ENCODE measurements at regions not wholly inside any gene's neighbourhood (a gene's known extent, or its start where the extent isn't known, plus 50 kb on each side); places are given as distances from the start of the nearest gene placed in this dataset.
A peak's percentile ranks its signal among the peaks of the same experiment; 100 is the strongest.

DNA sequence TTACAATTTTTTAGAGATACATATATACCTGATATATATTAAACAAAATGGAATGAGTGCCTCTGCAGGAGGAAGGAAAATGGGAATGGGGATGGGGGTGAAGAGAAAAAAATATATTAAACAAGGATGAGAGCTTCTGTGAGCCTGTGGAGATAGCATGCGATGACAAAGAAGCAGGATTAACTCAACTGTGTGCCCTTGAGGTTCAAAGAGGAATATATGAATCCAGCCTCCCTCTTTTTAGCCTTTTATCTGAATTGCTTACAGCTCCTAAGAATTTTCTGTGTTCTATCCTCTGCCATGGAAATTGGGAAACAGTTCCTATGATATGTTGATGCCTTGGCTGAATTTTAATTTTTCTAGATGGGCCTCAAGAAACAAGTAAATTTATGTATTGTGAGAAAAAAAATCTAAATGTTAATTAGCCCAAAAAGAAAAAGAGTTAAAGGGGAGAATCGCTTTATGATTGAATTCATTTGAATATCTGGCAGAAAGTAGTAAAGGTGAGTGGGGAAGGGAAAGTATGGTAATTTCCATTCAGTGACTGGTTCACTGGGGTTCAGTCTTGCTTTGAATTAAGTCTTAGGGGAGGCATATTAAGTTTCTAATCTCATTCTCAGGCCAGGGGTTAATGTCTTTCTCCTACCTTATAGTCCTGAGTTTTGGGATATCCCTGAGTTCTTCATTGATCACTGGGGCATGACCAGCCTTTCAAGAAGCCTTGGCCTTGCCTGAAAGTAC is 106.3 kb upstream of the HMCN1 start:
- H3K9me3 Mint-ChIP-seq, result peaks cover 0 to 5% (median 2%) of the 10 kb centered on the region in 11 donors
- no peak overlapping the region for H3K27ac Mint-ChIP-seq
- no peaks in the 10 kb centered on the region for H3K27me3 Mint-ChIP-seq
- ChIA-PET CTCF (no interaction called here), POLR2A (no interaction called here)
- H3K4me3 ChIP-seq (ENCODE audit: low read length), result no peak overlapping the region
- no peak overlapping the region for H3K4me3 Mint-ChIP-seq
- H3K36me3 Mint-ChIP-seq, result peaks cover 0 to 3% (median 0%) of the 10 kb centered on the region in 5 donors
- no peak for DNase-seq
- H3K27me3 ChIP-seq (ENCODE audit: control insufficient read depth in 2 of 2, insufficient read depth in 2 of 2, low read length in 2 of 2), result no peaks in the 10 kb centered on the region
- H3K4me1 ChIP-seq (ENCODE audit: control insufficient read depth in 2 of 2, insufficient read depth in 2 of 2, low read length in 2 of 2), result no peaks in the 10 kb centered on the region
- no peak for ATAC-seq
- H3K36me3 ChIP-seq (ENCODE audit: control insufficient read depth in 2 of 3, insufficient read depth in 3 of 3, low read length in 3 of 3), result no peaks in the 10 kb centered on the region
- no peaks in the 10 kb centered on the region for H3K9me3 ChIP-seq (ENCODE audit: control insufficient read depth in 2 of 3, low read length in 3 of 3)
- intact Hi-C loops (cut with micrococcal nuclease), result loop anchor here in 1 of 2 donors (2.0 kb wide), 1 partner anchor 19 kb away; no protein-coding TSS in a partner anchor
- no peak overlapping the region for H3K27ac ChIP-seq (ENCODE audit: low read depth, low read length)
- peaks cover 0 to 7% (median 0%) of the 10 kb centered on the region in 7 donors for H3K4me1 Mint-ChIP-seq

DNA sequence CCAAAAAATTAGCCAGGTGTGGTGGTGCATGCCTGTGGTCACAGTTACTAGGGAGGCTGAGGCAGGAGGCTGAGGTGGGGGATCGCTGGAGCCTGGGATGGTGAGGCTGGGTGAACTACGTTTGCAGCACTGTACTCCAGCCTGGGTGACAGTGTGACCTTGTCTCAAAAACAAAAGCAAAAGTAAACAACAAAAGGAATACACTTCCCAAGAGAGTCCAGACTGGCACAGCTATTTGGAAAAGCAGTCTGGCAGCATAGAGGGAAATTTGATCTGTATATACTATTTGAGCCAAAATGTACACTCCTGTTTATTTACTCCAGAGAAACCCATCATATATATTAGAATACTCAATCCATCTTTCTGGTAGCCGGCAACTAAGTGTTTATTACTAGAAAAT is 107.0 kb upstream of the HMCN1 start:
- Mint-ChIP-seq H3K27ac (no peak overlapping the region), H3K36me3 (peaks cover 0 to 4% (median 0%) of the 10 kb centered on the region in 5 donors), H3K9me3 (peaks cover 0 to 8% (median 2%) of the 10 kb centered on the region in 11 donors), H3K4me1 (peaks cover 0 to 7% (median 0%) of the 10 kb centered on the region in 7 donors), H3K27me3 (no peaks in the 10 kb centered on the region), H3K4me3 (no peak overlapping the region)
- H3K4me3 ChIP-seq (ENCODE audit: low read length), result no peak overlapping the region
- H3K27ac ChIP-seq (ENCODE audit: low read depth, low read length), result no peak overlapping the region
- DNase-seq (no peak), ATAC-seq (no peak)
- H3K9me3 ChIP-seq (ENCODE audit: control insufficient read depth in 2 of 3, low read length in 3 of 3), result no peaks in the 10 kb centered on the region
- no peaks in the 10 kb centered on the region for H3K27me3 ChIP-seq (ENCODE audit: control insufficient read depth in 2 of 2, insufficient read depth in 2 of 2, low read length in 2 of 2)
- intact Hi-C loops (cut with micrococcal nuclease), result no loop called here
- ChIA-PET CTCF (no interaction called here), POLR2A (no interaction called here)
- no peaks in the 10 kb centered on the region for H3K4me1 ChIP-seq (ENCODE audit: control insufficient read depth in 2 of 2, insufficient read depth in 2 of 2, low read length in 2 of 2)
- H3K36me3 ChIP-seq (ENCODE audit: control insufficient read depth in 2 of 3, insufficient read depth in 3 of 3, low read length in 3 of 3), result no peaks in the 10 kb centered on the region

DNA sequence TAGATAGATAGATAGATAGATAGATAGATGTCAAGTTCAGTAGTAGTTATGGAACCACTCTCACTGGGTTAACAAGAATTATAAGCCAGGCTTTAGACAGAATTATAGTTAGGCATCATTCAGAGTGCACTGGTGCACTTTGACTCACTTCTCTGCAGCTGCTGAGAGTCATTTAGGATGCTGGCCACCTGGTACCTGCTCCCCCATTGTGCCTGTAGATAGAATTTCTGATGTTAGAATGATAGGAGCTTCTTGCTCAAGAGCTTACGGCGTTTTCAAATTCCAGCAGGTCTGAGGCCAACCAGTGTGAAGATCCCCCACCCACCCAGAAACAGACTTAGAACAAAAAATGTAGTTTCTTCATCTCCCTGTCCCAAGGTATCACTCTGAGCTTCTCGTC is 107.8 kb upstream of the HMCN1 start:
- Mint-ChIP-seq H3K27me3 (no peaks in the 10 kb centered on the region), H3K36me3 (peaks cover 0 to 5% (median 0%) of the 10 kb centered on the region in 5 donors), H3K4me3 (no peak overlapping the region), H3K27ac (no peak overlapping the region), H3K9me3 (peaks cover 0 to 10% (median 2%) of the 10 kb centered on the region in 11 donors), H3K4me1 (peaks cover 0 to 7% (median 0%) of the 10 kb centered on the region in 7 donors)
- no peaks in the 10 kb centered on the region for H3K36me3 ChIP-seq (ENCODE audit: control insufficient read depth in 2 of 3, insufficient read depth in 3 of 3, low read length in 3 of 3)
- CTCF ChIA-PET, result no interaction called here
- DNase-seq (no peak), ATAC-seq (no peak)
- no peak overlapping the region for H3K4me3 ChIP-seq (ENCODE audit: low read length)
- H3K4me1 ChIP-seq (ENCODE audit: control insufficient read depth in 2 of 2, insufficient read depth in 2 of 2, low read length in 2 of 2), result no peaks in the 10 kb centered on the region
- POLR2A ChIA-PET, result no interaction called here
- H3K9me3 ChIP-seq (ENCODE audit: control insufficient read depth in 2 of 3, low read length in 3 of 3), result no peaks in the 10 kb centered on the region
- intact Hi-C loops (cut with micrococcal nuclease), result no loop called here
- H3K27me3 ChIP-seq (ENCODE audit: control insufficient read depth in 2 of 2, insufficient read depth in 2 of 2, low read length in 2 of 2), result no peaks in the 10 kb centered on the region
- no peak overlapping the region for H3K27ac ChIP-seq (ENCODE audit: low read depth, low read length)

DNA sequence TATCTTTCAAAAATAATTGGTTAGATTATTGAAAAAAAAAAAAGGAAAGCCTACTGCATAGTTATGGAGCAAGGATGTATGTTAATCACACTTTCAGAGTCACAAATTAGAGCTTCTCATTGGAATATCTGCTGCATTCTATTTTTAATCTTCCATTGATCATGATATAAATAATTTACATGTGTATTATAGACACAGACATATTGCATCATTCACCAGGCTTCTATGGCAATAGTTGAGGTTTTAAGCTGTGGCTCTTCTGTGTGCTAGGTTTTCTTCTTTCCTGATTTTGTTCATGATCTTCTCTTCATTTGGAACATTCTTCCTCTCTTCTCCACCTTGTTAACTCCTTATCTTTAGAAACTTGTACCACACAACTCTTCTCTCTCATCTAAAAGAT is 123.2 kb upstream of the HMCN1 start:
- Mint-ChIP-seq H3K4me1 (no peaks in the 10 kb centered on the region), H3K9me3 (peaks cover 3 to 13% (median 6%) of the 10 kb centered on the region in 11 donors), H3K27ac (no peak overlapping the region), H3K27me3 (peaks cover 0 to 8% (median 0%) of the 10 kb centered on the region in 5 donors), H3K4me3 (no peak overlapping the region), H3K36me3 (peaks cover 4 to 8% (median 5%) of the 10 kb centered on the region in 5 donors)
- no peaks in the 10 kb centered on the region for H3K4me1 ChIP-seq (ENCODE audit: control insufficient read depth in 2 of 2, insufficient read depth in 2 of 2, low read length in 2 of 2)
- no peak for DNase-seq
- H3K9me3 ChIP-seq (ENCODE audit: control insufficient read depth in 2 of 3, low read length in 3 of 3), result peaks cover 0 to 5% (median 0%) of the 10 kb centered on the region in 3 experiments
- no peaks in the 10 kb centered on the region for H3K36me3 ChIP-seq (ENCODE audit: control insufficient read depth in 2 of 3, insufficient read depth in 3 of 3, low read length in 3 of 3)
- ATAC-seq, result no peak
- no peaks in the 10 kb centered on the region for H3K27me3 ChIP-seq (ENCODE audit: control insufficient read depth in 2 of 2, insufficient read depth in 2 of 2, low read length in 2 of 2)
- POLR2A ChIA-PET, result interaction anchor here (0.6 kb wide), 1 partner anchor 248 kb away, joined by 3 read pairs; no protein-coding TSS in a partner anchor
- intact Hi-C loops (cut with micrococcal nuclease), result no loop called here
- H3K4me3 ChIP-seq (ENCODE audit: low read length), result no peak overlapping the region
- CTCF ChIA-PET, result no interaction called here
- H3K27ac ChIP-seq (ENCODE audit: low read depth, low read length), result no peak overlapping the region

GRCh38 chr1:185608177-185608576 is 126.0 kb upstream of the HMCN1 start:
- DNase-seq (no peak), ATAC-seq (peak; percentile 64)
- Mint-ChIP-seq H3K4me3 (no peak overlapping the region), H3K27ac (no peak overlapping the region), H3K9me3 (peaks cover 0 to 4% (median 0%) of the 10 kb centered on the region in 11 donors), H3K36me3 (peaks cover 0 to 2% (median 0%) of the 10 kb centered on the region in 5 donors), H3K4me1 (no peaks in the 10 kb centered on the region), H3K27me3 (peaks cover 0 to 8% (median 0%) of the 10 kb centered on the region in 5 donors)
- Histone ChIP-seq H3K9me3 (ENCODE audit: control insufficient read depth in 2 of 3, low read length in 3 of 3) (no peaks in the 10 kb centered on the region), H3K27me3 (ENCODE audit: control insufficient read depth in 2 of 2, insufficient read depth in 2 of 2, low read length in 2 of 2) (no peaks in the 10 kb centered on the region), H3K4me1 (ENCODE audit: control insufficient read depth in 2 of 2, insufficient read depth in 2 of 2, low read length in 2 of 2) (no peaks in the 10 kb centered on the region), H3K36me3 (ENCODE audit: control insufficient read depth in 2 of 3, insufficient read depth in 3 of 3, low read length in 3 of 3) (no peaks in the 10 kb centered on the region), H3K27ac (ENCODE audit: low read depth, low read length) (no peak overlapping the region), H3K4me3 (ENCODE audit: low read length) (no peak overlapping the region)
- ChIA-PET CTCF (no interaction called here), POLR2A (interaction anchor here (2.3 kb wide), 1 partner anchor 12 kb away, joined by 8 read pairs; no protein-coding TSS in a partner anchor)
- intact Hi-C loops (cut with micrococcal nuclease), result no loop called here

DNA sequence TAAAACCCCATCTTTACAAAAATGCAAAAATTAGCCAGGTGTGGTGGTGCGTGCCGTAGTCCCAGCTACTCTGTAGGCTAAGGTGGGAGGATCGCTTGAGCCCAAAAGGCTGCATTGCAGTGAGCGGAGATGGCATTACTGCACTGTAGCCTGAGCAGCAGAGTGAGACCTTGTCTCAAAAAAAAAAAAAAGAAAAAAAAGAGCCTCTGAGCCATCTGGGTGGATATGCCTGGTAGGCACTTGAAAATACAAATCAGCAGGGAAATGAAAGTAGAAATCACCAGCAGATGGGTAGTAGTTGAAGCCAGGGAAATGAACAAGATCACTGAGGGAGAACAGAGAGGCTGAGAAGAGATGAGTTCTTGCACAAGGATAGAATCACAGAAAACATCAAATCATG is 131.0 kb upstream of the HMCN1 start:
- Histone ChIP-seq H3K4me3 (ENCODE audit: low read length) (no peak overlapping the region), H3K27me3 (ENCODE audit: control insufficient read depth in 2 of 2, insufficient read depth in 2 of 2, low read length in 2 of 2) (no peaks in the 10 kb centered on the region), H3K36me3 (ENCODE audit: control insufficient read depth in 2 of 3, insufficient read depth in 3 of 3, low read length in 3 of 3) (no peaks in the 10 kb centered on the region), H3K4me1 (ENCODE audit: control insufficient read depth in 2 of 2, insufficient read depth in 2 of 2, low read length in 2 of 2) (no peaks in the 10 kb centered on the region), H3K9me3 (ENCODE audit: control insufficient read depth in 2 of 3, low read length in 3 of 3) (no peaks in the 10 kb centered on the region), H3K27ac (ENCODE audit: low read depth, low read length) (no peak overlapping the region)
- Mint-ChIP-seq H3K9me3 (peaks cover 0 to 3% (median 0%) of the 10 kb centered on the region in 11 donors), H3K4me3 (no peak overlapping the region), H3K27me3 (peaks cover 0 to 4% (median 0%) of the 10 kb centered on the region in 5 donors), H3K27ac (no peak overlapping the region), H3K4me1 (peaks cover 0 to 3% (median 0%) of the 10 kb centered on the region in 7 donors), H3K36me3 (peaks cover 0 to 2% (median 0%) of the 10 kb centered on the region in 5 donors)
- no peak for DNase-seq
- ATAC-seq, result peak; percentile 46
- CTCF ChIA-PET, result no interaction called here
- POLR2A ChIA-PET, result no interaction called here
- intact Hi-C loops (cut with micrococcal nuclease), result no loop called here

DNA sequence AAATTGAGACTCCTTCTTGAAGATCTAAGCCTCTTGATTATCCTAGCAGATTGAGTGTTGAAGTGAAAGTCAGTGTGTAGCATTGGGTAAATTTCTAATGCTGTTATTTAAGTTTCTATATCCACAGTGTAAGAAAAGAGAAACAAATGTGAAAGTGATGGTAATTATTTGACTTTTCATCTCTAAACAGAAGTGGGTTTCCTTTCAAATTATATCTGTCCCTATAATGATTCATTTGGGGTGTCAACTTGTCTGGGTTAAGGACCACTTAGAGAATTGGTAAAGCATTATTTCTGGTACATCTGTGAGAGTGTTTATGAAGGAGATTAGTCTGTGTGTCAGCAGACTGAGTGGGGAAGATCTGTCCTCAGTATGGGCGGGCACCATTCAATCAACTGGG is 133.0 kb upstream of the HMCN1 start:
- Histone ChIP-seq H3K27ac (ENCODE audit: low read depth, low read length) (no peak overlapping the region), H3K4me3 (ENCODE audit: low read length) (no peak overlapping the region), H3K4me1 (ENCODE audit: control insufficient read depth in 2 of 2, insufficient read depth in 2 of 2, low read length in 2 of 2) (no peaks in the 10 kb centered on the region), H3K27me3 (ENCODE audit: control insufficient read depth in 2 of 2, insufficient read depth in 2 of 2, low read length in 2 of 2) (no peaks in the 10 kb centered on the region), H3K9me3 (ENCODE audit: control insufficient read depth in 2 of 3, low read length in 3 of 3) (no peaks in the 10 kb centered on the region), H3K36me3 (ENCODE audit: control insufficient read depth in 2 of 3, insufficient read depth in 3 of 3, low read length in 3 of 3) (no peaks in the 10 kb centered on the region)
- Mint-ChIP-seq H3K4me3 (no peak overlapping the region), H3K4me1 (peaks cover 0 to 4% (median 1%) of the 10 kb centered on the region in 7 donors), H3K27ac (no peak overlapping the region), H3K9me3 (no peaks in the 10 kb centered on the region), H3K36me3 (no peaks in the 10 kb centered on the region), H3K27me3 (no peaks in the 10 kb centered on the region)
- intact Hi-C loops (cut with micrococcal nuclease), result no loop called here
- CTCF ChIA-PET, result no interaction called here
- DNase-seq (no peak), ATAC-seq (no peak)
- POLR2A ChIA-PET, result interaction anchor here (0.9 to 1.2 kb wide), 2 partner anchors 45 to 284 kb away, joined by 3 read pairs; partner anchors contain the start of gene IVNS1ABP

Data from naive thymus-derived CD4-positive, alpha-beta T cell (primary cell).